ENCODE measurements at regions not wholly inside any gene's neighbourhood (a gene's known extent, or its start where the extent isn't known, plus 50 kb on each side); places are given as distances from the start of the nearest gene placed in this dataset.

GRCh38 chr17:14701886-14702285, 401.0 kb downstream of the HS3ST3B1 start (continued):
- no peak for TF ChIP-seq CHD7 (IDR thresholded peaks at IDR 0.05; ENCODE audit: insufficient replicate concordance, low read length)
- no peak for TF ChIP-seq CBX5 (IDR thresholded peaks at IDR 0.05; ENCODE audit: low read depth, low read length)
- TF ChIP-seq CTCF (IDR thresholded peaks at IDR 0.05; ENCODE audit: control extremely low read depth in 1 of 3, insufficient read depth in 1 of 3, low read depth in 1 of 3, low read length in 3 of 3): no peak
- TF ChIP-seq RXRA (IDR thresholded peaks at IDR 0.05; ENCODE audit: insufficient read depth, low read depth, low read length): no peak
- TF ChIP-seq KDM4A (IDR thresholded peaks at IDR 0.05; ENCODE audit: low read depth, low read length, severe bottlenecking): no peak
- TF ChIP-seq BCL11A (IDR thresholded peaks at IDR 0.05; ENCODE audit: low read depth in 2 of 2, low read length in 2 of 2): no peak
- no peak for TF ChIP-seq NRF1 (IDR thresholded peaks at IDR 0.05; ENCODE audit: low read depth, low read length)
- TF ChIP-seq BACH1 (IDR thresholded peaks at IDR 0.05; ENCODE audit: low read length): no peak
- TF ChIP-seq CHD2 (IDR thresholded peaks at IDR 0.05; ENCODE audit: low read length): no peak
- no peak for TF ChIP-seq KDM5A (IDR thresholded peaks at IDR 0.05; ENCODE audit: low read length)

Data from H1 (cell line).